ENCODE measurements at regions not wholly inside any gene's neighbourhood (a gene's known extent, or its start where the extent isn't known, plus 50 kb on each side); places are given as distances from the start of the nearest gene placed in this dataset.

- TF ChIP-seq SUZ12 (IDR thresholded peaks at IDR 0.05; ENCODE audit: extremely low read depth, insufficient read depth, insufficient read length) (no peak), YY1 (IDR thresholded peaks at IDR 0.05; ENCODE audit: insufficient read depth, insufficient read length) (no peak), ZNF274 (IDR thresholded peaks at IDR 0.05; ENCODE audit: low read depth, low read length) (no peak)
Measured at GRCh38 chr6:167710363-167710920, 116.3 kb upstream of the AFDN start.

Measured in NT2/D1 (cell line).